ENCODE measurements at regions not wholly inside any gene's neighbourhood (a gene's known extent, or its start where the extent isn't known, plus 50 kb on each side); places are given as distances from the start of the nearest gene placed in this dataset.

GRCh38 chr2:128639693-128640092 lies 321.0 kb upstream of the HS6ST1 start:
- H3K79me2 ChIP-seq (ENCODE audit: control insufficient read depth, low read length) = no peaks in the 10 kb centered on the region
- no peaks in the 10 kb centered on the region for H3K27me3 ChIP-seq (ENCODE audit: control insufficient read depth, low read length)
- no peak overlapping the region for H3K4me3 ChIP-seq (ENCODE audit: low read length)
- H3K9me3 ChIP-seq (ENCODE audit: control insufficient read depth, insufficient read depth, low read length) = no peaks in the 10 kb centered on the region
- H3K4me1 ChIP-seq (ENCODE audit: control insufficient read depth, low read length) = peaks cover 5% of the 10 kb centered on the region
- no peak overlapping the region for H3K4me2 ChIP-seq (ENCODE audit: low read length)
- TF ChIP-seq EZH2phosphoT487 (IDR thresholded peaks at IDR 0.05; ENCODE audit: borderline replicate concordance, low read length) (no peak), CTCF (IDR thresholded peaks at IDR 0.05; ENCODE audit: low read depth, low read length, poor library complexity, severe bottlenecking) (no peak)
- no peaks in the 10 kb centered on the region for H3K36me3 ChIP-seq (ENCODE audit: control insufficient read depth, low read length)
- H3F3A ChIP-seq (ENCODE audit: control insufficient read depth, insufficient read depth) = no peaks in the 10 kb centered on the region
- no peaks in the 10 kb centered on the region for H4K20me1 ChIP-seq (ENCODE audit: control insufficient read depth, insufficient read depth, low read depth, low read length)
- no peak overlapping the region for H3K27ac ChIP-seq (ENCODE audit: low read depth, low read length)
- H3K9me2 ChIP-seq (replicated peaks; ENCODE audit: control insufficient read depth, low read length) = no peaks in the 10 kb centered on the region

GRCh38 chr2:128640166-128640844 lies 321.6 kb upstream of the HS6ST1 start:
- no peaks in the 10 kb centered on the region for H3K9me2 ChIP-seq (replicated peaks; ENCODE audit: control insufficient read depth, low read length)
- H3K36me3 ChIP-seq (ENCODE audit: control insufficient read depth, low read length) = no peaks in the 10 kb centered on the region
- H3K4me1 ChIP-seq (ENCODE audit: control insufficient read depth, low read length) = peaks cover 9% of the 10 kb centered on the region
- H3K27ac ChIP-seq (ENCODE audit: low read depth, low read length) = no peak overlapping the region
- no peaks in the 10 kb centered on the region for H3F3A ChIP-seq (ENCODE audit: control insufficient read depth, insufficient read depth)
- H3K4me3 ChIP-seq (ENCODE audit: low read length) = no peak overlapping the region
- TF ChIP-seq CTCF (IDR thresholded peaks at IDR 0.05; ENCODE audit: low read depth, low read length, poor library complexity, severe bottlenecking) = no peak
- TF ChIP-seq EZH2phosphoT487 (IDR thresholded peaks at IDR 0.05; ENCODE audit: borderline replicate concordance, low read length) = no peak
- H3K9me3 ChIP-seq (ENCODE audit: control insufficient read depth, insufficient read depth, low read length) = no peaks in the 10 kb centered on the region
- no peaks in the 10 kb centered on the region for H3K79me2 ChIP-seq (ENCODE audit: control insufficient read depth, low read length)
- H4K20me1 ChIP-seq (ENCODE audit: control insufficient read depth, insufficient read depth, low read depth, low read length) = no peaks in the 10 kb centered on the region
- H3K27me3 ChIP-seq (ENCODE audit: control insufficient read depth, low read length) = no peaks in the 10 kb centered on the region
- no peak overlapping the region for H3K4me2 ChIP-seq (ENCODE audit: low read length)

- TF ChIP-seq CTCF (IDR thresholded peaks at IDR 0.05; ENCODE audit: low read depth, low read length, poor library complexity, severe bottlenecking) (no peak), EZH2phosphoT487 (IDR thresholded peaks at IDR 0.05; ENCODE audit: borderline replicate concordance, low read length) (no peak)
- Histone ChIP-seq H3K27ac (ENCODE audit: low read depth, low read length) (no peak overlapping the region), H3K4me3 (ENCODE audit: low read length) (no peak overlapping the region), H4K20me1 (ENCODE audit: control insufficient read depth, insufficient read depth, low read depth, low read length) (no peaks in the 10 kb centered on the region), H3K36me3 (ENCODE audit: control insufficient read depth, low read length) (no peaks in the 10 kb centered on the region), H3K9me3 (ENCODE audit: control insufficient read depth, insufficient read depth, low read length) (no peaks in the 10 kb centered on the region), H3K4me2 (ENCODE audit: low read length) (no peak overlapping the region), H3K79me2 (ENCODE audit: control insufficient read depth, low read length) (no peaks in the 10 kb centered on the region), H3K9me2 (replicated peaks; ENCODE audit: control insufficient read depth, low read length) (no peaks in the 10 kb centered on the region), H3F3A (ENCODE audit: control insufficient read depth, insufficient read depth) (no peaks in the 10 kb centered on the region), H3K27me3 (ENCODE audit: control insufficient read depth, low read length) (no peaks in the 10 kb centered on the region), H3K4me1 (ENCODE audit: control insufficient read depth, low read length) (peaks cover 9% of the 10 kb centered on the region)
These were observed 322.2 kb upstream of the HS6ST1 start for GRCh38 chr2:128640845-128641360.

Data from DOHH2 (cell line).